ENCODE measurements at regions not wholly inside any gene's neighbourhood (a gene's known extent, or its start where the extent isn't known, plus 50 kb on each side); places are given as distances from the start of the nearest gene placed in this dataset.

- no peak for TF ChIP-seq POLR2A (IDR thresholded peaks at IDR 0.05; ENCODE audit: low read depth, low read length)
- no peak for TF ChIP-seq POLR2AphosphoS5 (IDR thresholded peaks at IDR 0.05; ENCODE audit: low read depth, low read length)
- no peak for TF ChIP-seq TAF1 (IDR thresholded peaks at IDR 0.05; ENCODE audit: borderline replicate concordance, low read depth, low read length)
Measured at GRCh38 chr4:3936184-3936583, 170.0 kb downstream of the ADRA2C start.

Data from GM12892 (cell line).